ENCODE measurements at regions not wholly inside any gene's neighbourhood (a gene's known extent, or its start where the extent isn't known, plus 50 kb on each side); places are given as distances from the start of the nearest gene placed in this dataset.
"Not testable (repeated sequence)": the region's sequence is repeated elsewhere in the genome, so short reads cannot be mapped to it uniquely, and the experiment has no call there.

DNA sequence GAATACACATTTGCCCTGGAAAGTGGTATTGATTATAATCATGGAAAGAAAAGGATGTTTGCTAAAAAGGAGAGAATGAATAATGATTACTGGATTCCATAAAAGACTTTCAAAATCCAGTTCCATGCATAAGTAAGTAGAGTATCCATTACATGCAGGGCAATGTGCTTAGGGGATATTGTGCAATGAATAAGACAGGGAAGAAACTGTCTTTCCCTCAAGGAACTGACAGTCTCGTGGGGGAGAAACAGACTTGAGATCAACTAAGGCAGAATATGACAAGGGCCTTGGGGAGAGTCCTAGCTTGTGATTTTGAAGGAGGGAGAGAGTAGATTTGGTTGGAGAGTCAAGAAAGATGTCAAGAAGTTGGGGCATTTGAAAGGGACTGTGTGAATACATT, 130.6 kb downstream of the SPP2 start:
- no peak for DNase-seq

DNA sequence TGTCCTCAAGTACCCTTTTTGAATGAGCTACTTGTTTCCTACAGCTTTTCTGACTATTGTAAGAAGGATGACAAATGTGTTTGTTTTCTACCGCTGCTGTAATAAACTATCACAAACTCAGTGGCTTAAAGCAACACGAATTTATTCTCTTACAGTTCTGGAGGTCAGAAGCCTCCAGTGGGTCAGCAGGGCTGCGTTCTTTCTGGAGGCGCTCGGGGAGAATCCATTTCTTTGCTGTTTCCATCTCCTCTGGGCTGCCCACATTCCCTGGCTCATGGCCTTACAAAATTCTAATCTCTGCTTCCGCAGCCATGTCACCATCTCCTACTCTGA, 128.5 kb downstream of the SPP2 start:
- no peak for DNase-seq

- DNase-seq = no peak
Observed at GRCh38 chr2:234178330-234179030, 128.0 kb downstream of the SPP2 start.

GRCh38 chr2:234175649-234176048, 125.1 kb downstream of the SPP2 start:
- no peak for DNase-seq

- no peak for DNase-seq
Observed at GRCh38 chr2:234174742-234175141, 124.2 kb downstream of the SPP2 start.

DNA sequence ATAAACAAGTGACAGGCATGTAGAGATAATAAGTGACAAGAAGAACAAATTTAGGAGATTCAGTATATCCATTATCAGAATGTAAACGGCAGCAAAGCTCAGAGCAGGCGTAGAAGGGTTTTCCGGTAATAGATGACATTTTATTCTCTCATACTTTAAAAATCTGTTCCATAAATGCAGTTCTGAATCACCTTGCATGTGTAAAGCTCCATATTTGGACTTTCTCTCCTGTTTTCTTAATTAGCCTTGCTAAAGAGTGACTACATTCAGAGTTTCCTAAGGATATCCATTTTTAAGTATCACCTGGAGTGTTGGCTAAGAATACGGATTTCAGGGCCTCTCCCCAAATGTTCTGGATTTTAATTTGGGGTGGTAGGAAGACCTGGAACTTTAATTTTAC, 122.0 kb downstream of the SPP2 start:
- DNase-seq = no peak

GRCh38 chr2:234172066-234172465, 121.6 kb downstream of the SPP2 start:
- no peak for DNase-seq

- DNase-seq = no peak
Observed at GRCh38 chr2:234171666-234172065, 121.2 kb downstream of the SPP2 start.

- DNase-seq = no peak
Observed at GRCh38 chr2:234169674-234170073, 119.2 kb downstream of the SPP2 start.

- not testable (repeated sequence) for DNase-seq
Observed at GRCh38 chr2:234168605-234169570, 118.4 kb downstream of the SPP2 start.

GRCh38 chr2:234166531-234166930, 116.0 kb downstream of the SPP2 start:
- no peak for DNase-seq

GRCh38 chr2:234165421-234165820, 114.9 kb downstream of the SPP2 start:
- no peak for DNase-seq

DNA sequence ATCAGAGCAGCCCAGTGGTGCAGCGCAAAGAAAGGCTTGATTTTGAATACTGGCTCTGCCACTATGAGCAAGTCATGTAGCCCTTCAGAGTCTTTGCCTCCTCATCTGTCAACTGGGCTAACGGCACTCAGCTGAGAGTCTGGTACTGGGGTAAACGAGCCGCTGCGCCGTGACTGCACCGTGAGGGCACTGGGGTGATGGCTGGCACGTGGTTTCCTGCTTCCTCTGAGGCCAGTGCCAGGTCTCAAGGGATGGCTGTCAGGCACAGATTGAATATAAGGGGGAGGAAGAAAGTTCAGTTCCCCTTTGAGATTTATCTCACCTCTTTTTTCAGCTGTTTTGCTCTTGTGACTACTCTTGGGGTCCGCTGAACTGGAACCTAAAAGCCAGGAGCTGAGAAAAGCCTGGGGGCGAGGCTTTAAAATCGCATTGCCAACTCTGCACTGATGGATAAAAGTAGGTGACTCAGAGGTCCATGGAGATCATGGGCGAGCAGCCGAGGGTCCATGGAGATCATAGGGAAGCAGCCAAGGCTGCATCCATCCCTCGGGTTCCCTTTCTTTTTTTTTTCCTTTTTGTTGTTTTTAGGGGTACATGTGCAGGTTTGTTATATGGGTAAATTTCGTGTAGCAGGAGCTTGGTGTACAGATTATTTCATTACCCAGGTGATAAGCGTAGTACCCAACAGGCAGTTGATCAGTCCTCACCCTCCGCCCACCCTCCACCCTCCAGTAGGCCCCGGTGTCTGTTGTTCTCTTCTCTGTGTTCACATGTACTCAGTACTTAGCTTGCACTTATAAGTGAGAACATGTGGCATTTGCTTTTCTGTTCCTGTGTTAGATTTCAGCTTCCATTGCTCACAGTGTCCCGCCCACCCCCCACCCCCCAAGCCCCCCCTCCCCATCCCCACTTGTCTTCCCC, 114.3 kb downstream of the SPP2 start:
- DNase-seq = no peak

GRCh38 chr2:234163510-234164045, 113.1 kb downstream of the SPP2 start:
- DNase-seq = no peak

DNA sequence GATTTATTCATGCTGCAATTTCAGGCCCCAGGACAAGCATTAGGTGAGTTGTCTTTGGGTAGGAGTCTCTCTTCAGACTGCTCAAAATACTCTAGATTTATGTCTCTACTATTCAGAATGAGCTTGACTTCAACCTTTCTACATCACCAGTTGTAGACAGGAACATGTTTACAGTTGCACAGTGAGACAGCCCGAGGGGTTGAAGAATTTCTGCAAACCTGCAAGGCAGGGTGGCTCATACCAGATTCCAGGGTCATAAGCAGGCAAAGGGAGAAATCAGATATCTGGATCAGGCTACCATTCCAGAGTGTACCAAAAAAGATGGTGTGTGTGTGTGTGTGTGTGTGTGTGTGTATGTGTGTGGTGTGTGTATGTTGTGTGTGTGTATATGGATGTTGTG, 112.4 kb downstream of the SPP2 start:
- DNase-seq = no peak

DNA sequence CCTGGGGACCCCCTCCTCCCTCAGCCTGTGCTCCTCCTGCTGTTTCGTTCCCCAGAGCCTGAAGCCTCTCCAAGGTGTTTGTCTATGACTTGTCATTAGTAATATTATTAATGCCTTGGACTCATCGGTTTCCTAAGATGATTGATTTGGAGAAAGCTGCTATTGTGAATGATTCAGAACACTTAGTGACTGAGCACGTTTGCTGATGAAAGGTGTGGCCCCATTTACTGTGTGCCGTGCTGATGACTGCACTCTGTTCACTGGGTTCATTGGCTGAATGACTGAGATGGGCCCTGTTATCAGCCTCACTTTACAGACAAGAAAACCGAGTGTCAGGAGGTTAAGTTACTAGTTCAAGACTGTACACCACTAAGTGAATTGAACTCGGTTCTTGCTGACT, 111.4 kb downstream of the SPP2 start:
- DNase-seq = no peak

DNA sequence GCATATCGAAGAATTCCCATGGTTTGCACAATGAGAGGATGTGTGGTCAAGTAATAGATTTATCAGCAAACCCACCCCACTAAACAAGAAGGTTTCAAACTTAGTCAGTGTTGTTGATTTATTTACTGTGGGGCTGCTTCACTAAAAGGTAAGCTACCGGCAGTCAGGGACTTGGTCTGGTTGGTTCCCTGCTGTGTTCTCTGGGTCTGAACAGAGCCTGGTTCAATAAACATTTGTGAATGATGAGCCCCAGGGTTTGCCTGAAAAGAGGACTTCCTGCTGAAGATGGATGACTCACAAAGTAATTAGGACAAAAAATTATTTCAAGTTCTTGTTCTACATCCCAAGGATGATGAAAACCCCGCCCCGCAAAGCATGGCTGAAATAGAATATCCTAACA, 108.3 kb downstream of the SPP2 start:
- no peak for DNase-seq

GRCh38 chr2:234157817-234158588, 107.5 kb downstream of the SPP2 start:
- no peak for DNase-seq

DNA sequence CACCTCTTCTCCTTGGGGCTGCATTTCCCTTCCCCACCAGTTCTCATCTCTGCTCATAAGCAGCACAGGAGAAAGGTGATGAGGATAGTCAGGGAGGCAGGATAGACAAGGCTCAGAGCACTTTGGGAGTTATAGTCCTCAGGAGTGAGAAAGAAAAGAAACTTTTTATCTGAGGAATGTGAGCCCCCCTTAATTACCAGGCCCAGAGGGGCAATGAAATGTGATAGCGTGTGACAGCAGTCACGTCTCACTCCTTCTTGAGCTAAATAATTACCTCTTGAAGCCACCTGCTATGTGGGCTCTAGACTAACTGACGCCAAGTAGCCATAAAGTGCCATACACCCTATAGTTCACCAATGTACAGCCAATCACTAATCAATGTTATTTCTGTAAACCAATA, 105.8 kb downstream of the SPP2 start:
- DNase-seq = peak; percentile 86

DNA sequence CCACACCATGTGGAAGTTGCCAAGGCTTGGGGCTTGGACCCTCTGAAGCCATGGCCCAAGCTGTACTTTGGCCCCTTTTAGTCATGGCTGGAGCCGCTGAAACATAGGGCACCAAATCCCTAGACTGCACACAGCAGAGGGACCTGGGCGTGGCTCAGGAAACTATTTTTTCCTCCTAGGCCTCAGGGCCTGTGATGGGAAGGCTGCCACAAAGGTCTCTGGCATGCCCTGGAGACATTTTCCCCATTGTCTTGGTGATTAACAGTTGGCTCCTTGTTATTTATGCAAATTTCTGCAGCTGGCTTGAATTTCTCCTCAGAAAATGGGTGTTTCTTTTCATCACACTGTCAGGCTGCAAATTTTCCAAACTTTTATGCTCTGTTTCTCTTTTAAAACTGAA, 102.3 kb downstream of the SPP2 start:
- DNase-seq = not testable (repeated sequence)

DNA sequence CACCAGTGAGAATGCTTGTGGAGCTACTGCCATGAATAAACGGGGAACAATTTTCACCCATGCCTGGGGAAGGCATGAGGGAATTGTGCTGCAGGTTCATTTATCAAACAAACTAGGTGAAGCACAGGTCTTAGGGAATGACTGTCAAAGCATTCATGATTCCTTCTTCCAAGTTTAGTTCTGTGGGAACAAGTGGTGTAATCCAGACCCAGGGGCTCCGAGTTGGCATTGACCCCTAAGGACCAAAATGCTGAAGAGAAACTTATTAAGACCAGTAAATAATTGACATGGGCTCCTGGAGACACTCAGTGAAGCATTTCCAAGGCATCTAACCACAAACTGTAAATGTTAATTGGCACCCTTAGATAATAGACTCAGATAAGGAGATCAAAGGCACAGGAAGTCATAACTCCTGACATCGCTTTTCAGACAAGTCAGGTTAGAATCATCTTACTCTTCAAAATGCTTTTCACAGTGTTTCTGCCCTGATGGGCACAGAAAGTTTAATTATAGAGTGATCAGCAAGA, 96.9 kb downstream of the SPP2 start:
- DNase-seq = peak; percentile 71
